SU-DHL-6 (cell line): ENCODE measurements at regions not wholly inside any gene's neighbourhood (a gene's known extent, or its start where the extent isn't known, plus 50 kb on each side); places are given as distances from the start of the nearest gene placed in this dataset.

Experiments used
- CTCF ChIP-seq: fragments of 200-600 bp; sonication (generic); IDR thresholded peaks from one replicate; pipeline ENCODE4 v1.5.1; 2017; ENCODE audit warnings: antibody characterized with exemption, mild to moderate bottlenecking, low read length, moderate library complexity; ENCODE audit not compliant: insufficient read depth, poor library complexity, severe bottlenecking
- EZH2phosphoT487 ChIP-seq: fragments of 200-600 bp; sonication (generic), shearing (Covaris generic); conservative IDR thresholded peaks from 2 replicates; pipeline ENCODE4 v1.6.1; 2018; ENCODE audit warnings: mild to moderate bottlenecking, antibody characterized with exemption, low read length, moderate library complexity, mixed read lengths

- TF ChIP-seq CTCF: no peak
- TF ChIP-seq EZH2phosphoT487: no peak
These were observed 155.5 kb upstream of the ACVR2A start for GRCh38 chr2:147689220-147689909.
